AG04449 (cell line): ENCODE measurements at regions not wholly inside any gene's neighbourhood (a gene's known extent, or its start where the extent isn't known, plus 50 kb on each side); places are given as distances from the start of the nearest gene placed in this dataset.

Source experiments
- CTCF ChIA-PET: fragments of 350-600 bp; formaldehyde crosslinking; extraction: SDS; loops from one replicate; lab custom pipeline; 2021; ENCODE audit warnings: antibody characterized with exemption; lab: Yijun Ruan, JAX
- POLR2A ChIA-PET: fragments of 400-600, 350-600 bp; formaldehyde crosslinking; extraction: SDS; loops from one replicate; lab custom pipeline; 2020; ENCODE audit warnings: antibody characterized with exemption, inconsistent platforms; lab: Yijun Ruan, JAX
- DNase-seq: peaks from one replicate; pipeline ENCODE4 v3.0.0-alpha.2; 2010; ENCODE audit warnings: low read depth, low spot score
- H3K4me3 ChIP-seq: 2 replicates; pipeline ENCODE4 v1.5.1; 2011; ENCODE audit warnings: low read depth, mild to moderate bottlenecking, control low read depth, low read length
- TF ChIP-seq, protein P1 (sequence below): IDR thresholded peaks from one replicate; pipeline ENCODE4 v1.5.1; 2011; ENCODE audit warnings: mild to moderate bottlenecking, moderate library complexity, low read length, control low read depth, inconsistent platforms; ENCODE audit not compliant: insufficient read depth; ENCODE audit errors: missing control alignments

DNA sequence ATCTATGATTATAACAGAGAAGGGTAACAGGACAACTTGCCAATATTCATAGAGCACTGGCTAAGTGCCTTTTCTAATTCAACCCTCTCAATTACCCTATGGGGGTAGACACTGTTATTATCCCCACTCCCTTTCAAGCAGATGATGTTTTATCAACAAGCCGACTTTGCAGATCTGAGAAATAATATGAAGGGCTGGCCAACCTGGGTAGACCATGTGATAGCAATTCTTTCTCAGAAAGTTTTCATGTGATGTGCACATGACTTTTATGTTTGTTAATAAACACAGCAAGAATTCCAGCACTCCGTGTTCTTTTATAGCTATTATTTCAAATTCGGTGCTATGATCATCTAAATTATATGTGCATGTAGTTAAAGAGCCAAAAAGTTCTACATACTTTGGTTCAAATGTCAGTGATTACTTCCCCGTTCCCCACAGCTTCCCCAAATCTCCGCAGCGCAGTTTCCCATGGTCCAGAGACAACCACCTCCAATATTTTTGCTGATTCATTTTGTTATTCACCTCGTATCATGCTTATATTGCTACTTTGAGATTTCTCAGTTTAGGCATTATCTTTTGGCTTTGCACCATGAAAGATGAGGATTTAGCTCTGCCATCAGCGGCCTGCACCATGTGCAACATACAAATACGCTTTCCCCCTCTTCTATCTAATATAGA, 96.7 kb upstream of the GADD45A start:
- ChIA-PET POLR2A (no interaction called here), CTCF (interaction anchor here (1.1 kb wide), 1 partner anchor 27 kb away, joined by 3 read pairs; no protein-coding TSS in a partner anchor)
- TF ChIP-seq, protein P1, sequence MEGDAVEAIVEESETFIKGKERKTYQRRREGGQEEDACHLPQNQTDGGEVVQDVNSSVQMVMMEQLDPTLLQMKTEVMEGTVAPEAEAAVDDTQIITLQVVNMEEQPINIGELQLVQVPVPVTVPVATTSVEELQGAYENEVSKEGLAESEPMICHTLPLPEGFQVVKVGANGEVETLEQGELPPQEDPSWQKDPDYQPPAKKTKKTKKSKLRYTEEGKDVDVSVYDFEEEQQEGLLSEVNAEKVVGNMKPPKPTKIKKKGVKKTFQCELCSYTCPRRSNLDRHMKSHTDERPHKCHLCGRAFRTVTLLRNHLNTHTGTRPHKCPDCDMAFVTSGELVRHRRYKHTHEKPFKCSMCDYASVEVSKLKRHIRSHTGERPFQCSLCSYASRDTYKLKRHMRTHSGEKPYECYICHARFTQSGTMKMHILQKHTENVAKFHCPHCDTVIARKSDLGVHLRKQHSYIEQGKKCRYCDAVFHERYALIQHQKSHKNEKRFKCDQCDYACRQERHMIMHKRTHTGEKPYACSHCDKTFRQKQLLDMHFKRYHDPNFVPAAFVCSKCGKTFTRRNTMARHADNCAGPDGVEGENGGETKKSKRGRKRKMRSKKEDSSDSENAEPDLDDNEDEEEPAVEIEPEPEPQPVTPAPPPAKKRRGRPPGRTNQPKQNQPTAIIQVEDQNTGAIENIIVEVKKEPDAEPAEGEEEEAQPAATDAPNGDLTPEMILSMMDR: no peak
- H3K4me3 ChIP-seq: no peak overlapping the region
- DNase-seq: no peak

- no peak overlapping the region for H3K4me3 ChIP-seq
- ChIA-PET POLR2A (no interaction called here), CTCF (no interaction called here)
- no peak for DNase-seq
- TF ChIP-seq, protein P1: no peak
Observed at GRCh38 chr1:67589519-67590233, 95.3 kb upstream of the GADD45A start.

GRCh38 chr1:67590329-67590728, 94.7 kb upstream of the GADD45A start:
- POLR2A ChIA-PET: no interaction called here
- DNase-seq: peak; percentile 42
- TF ChIP-seq, protein P1: no peak

DNA sequence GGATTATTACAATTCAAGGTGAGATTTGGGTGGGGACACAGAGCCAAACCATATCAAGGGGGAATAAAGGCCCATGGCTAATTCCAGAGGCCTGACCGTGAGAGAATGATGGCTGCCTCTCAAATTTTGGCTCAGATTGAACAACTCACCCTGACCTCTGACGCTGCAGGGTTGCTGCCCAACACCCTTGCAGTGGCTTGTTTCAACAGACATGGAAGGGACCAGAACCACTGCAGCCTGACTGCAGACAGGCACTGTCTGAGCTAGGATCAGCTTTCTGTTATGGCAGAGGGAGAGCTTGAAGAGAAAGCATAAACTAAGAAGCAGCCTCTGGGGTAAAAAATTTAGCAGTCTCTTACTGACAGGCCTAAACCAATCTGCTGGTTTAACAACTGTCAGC, 90.2 kb upstream of the GADD45A start:
- ChIA-PET POLR2A (no interaction called here), CTCF (interaction anchor here (1.0 to 1.2 kb wide), 2 partner anchors 11 to 27 kb away, joined by 3 to 4 read pairs; no protein-coding TSS in a partner anchor)
- H3K4me3 ChIP-seq: no peak overlapping the region
- TF ChIP-seq, protein P1: no peak
- DNase-seq: no peak

More at GRCh38 chr1:67590329-67590728, 94.7 kb upstream of the GADD45A start:
- H3K4me3 ChIP-seq: no peak overlapping the region
- CTCF ChIA-PET: no interaction called here

- ChIA-PET POLR2A (no interaction called here), CTCF (no interaction called here)
- H3K4me3 ChIP-seq: no peak overlapping the region
- no peak for DNase-seq
- TF ChIP-seq, protein P1: no peak
Observed at GRCh38 chr1:67596674-67597073, 88.3 kb upstream of the GADD45A start.

DNA sequence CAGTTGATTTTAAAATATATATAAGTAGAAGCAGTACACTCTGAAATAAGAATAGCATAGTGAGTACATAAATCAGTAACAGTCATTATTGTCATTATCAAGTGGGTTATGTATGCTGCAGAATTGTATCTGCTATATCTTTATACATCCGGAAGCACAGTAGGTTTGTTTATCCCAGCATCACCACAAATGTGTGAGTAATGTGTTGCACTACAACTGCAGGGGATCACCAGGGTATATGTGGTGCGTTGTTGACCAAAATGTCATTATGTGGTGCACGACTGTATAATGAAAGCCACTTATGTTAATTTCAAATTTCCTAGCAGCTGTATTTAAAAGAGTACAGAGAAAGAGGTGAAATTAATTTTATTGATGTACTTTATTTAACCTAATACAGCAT, 87.7 kb upstream of the GADD45A start:
- ChIA-PET POLR2A (no interaction called here), CTCF (no interaction called here)
- TF ChIP-seq, protein P1: no peak

More for the DNA sequence above, 87.7 kb upstream of the GADD45A start:
- no peak overlapping the region for H3K4me3 ChIP-seq
- no peak for DNase-seq
